ENCODE measurements at regions not wholly inside any gene's neighbourhood (a gene's known extent, or its start where the extent isn't known, plus 50 kb on each side); places are given as distances from the start of the nearest gene placed in this dataset.

DNA sequence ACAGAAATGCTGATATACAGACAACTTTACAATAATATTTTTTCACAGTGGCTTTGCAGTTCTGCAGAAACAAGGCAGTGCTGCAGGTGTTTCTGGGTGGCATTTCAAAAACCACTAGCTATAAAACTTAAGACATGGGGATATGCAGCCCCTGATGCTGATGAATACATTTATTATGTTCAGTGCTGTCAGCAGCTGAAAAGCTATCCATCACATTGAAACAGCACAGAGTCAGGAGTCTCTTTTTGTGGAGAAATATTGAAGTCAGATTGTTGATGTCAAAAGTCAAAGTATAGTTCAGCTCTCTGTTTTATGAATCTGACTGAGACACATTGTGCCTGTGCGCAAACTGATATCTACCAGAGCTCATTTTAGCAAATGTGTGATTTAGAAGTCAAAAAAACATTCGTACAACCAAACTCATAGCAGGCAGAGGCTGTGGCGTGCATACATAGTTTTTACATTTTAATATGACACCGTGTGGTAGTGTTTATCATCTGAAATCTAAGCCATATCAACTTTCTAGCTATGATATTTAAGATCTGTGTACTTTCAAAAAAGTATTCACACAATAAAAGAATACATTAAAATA lies 467.6 kb downstream of the PRKD1 start:
- TF ChIP-seq ZNF70 (CRISPR knock-in tag; IDR thresholded peaks at IDR 0.05) (no peak), CSDC2 (CRISPR knock-in tag; IDR thresholded peaks at IDR 0.05) (no peak), ZFP3 (CRISPR knock-in tag; IDR thresholded peaks at IDR 0.05) (no peak), RARB (CRISPR knock-in tag; IDR thresholded peaks at IDR 0.05) (no peak)
